Activated CD4-positive, alpha-beta T cell treated with anti-CD3 and anti-CD28 coated beads, Interleukin-2, amount 50 U/mL, for 48 hours (primary cell): ENCODE measurements at regions not wholly inside any gene's neighbourhood (a gene's known extent, or its start where the extent isn't known, plus 50 kb on each side); places are given as distances from the start of the nearest gene placed in this dataset.

Source experiments
- DNase-seq, 2 experiments: peaks; one replicate each; pipeline ENCODE4 v3.0.0-alpha.2; 2020

DNA sequence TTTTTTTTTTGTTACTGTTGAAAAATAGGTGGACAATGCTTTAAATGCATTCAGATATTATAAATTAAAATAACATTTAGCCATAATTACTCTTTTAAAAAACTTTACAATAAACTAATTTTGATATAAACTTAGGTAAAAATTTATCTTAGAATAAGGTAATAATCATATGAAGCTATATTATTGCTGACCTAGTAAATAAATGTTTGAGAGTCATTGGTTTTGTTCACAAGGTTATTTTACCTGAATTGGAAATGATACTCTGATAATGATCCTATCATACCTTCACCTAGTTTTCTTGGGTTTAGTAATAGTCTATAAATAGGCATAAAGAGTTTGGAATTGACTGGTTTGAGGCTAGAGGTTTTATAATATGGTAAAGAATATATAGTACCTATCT, 1076.4 kb upstream of the CDH6 start:
- DNase-seq: no peak

DNA sequence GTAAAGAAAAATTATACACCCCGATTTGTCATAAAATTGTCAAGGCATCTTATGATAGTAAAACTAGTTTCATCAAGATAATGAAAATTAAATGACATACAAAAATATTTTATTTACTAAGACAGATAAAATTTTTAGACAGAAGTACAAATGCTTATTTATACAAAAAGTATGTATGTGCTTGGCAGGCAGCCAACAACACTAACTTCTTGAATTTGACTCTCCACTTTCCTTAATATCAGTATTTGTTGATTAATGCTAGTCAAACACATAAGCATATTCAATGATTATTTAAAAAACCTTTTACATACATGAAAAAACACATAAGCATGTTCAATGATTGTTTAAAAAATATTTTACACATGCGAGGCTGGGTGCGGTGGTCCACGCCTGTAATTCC, 1079.9 kb upstream of the CDH6 start:
- DNase-seq: no peak

DNA sequence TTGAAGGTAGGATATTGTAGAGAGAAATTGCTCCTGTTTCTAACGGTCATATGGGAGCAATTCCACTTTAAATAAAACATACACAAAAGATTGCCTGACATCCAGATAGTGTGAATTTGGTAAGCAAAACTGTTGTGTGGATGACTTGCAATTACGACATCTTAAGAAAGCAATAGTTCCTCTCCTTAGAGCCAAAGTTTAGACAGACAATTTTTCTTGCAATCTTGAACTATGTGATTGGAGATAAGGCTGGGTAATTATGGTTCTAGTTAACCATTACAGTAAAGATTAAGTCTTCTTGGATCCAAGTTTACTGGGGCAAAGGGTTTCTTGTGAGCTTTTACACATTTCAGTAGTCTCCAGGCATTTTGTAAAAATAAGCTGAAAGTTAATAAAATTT, 1080.6 kb upstream of the CDH6 start:
- DNase-seq: no peak

DNA sequence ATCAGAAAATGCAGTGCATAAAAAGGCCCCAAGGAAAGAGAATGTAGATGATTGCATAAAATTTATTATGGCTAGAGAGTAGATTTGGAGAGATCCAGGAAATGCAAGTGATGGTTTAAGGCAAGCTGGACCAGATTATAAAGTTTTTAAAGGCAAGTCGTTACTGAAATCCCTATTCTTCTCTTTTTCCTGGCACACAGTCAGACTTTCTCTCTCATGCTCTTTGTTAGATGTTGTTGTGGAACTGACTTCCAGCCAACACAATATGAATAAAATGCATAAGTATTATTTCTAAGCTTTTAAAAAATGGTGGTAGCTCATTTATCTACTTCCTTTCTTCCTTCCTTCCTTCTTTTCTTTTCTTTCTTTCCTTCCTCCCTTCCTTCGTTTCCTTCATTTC, 1085.4 kb upstream of the CDH6 start:
- DNase-seq: no peak

DNA sequence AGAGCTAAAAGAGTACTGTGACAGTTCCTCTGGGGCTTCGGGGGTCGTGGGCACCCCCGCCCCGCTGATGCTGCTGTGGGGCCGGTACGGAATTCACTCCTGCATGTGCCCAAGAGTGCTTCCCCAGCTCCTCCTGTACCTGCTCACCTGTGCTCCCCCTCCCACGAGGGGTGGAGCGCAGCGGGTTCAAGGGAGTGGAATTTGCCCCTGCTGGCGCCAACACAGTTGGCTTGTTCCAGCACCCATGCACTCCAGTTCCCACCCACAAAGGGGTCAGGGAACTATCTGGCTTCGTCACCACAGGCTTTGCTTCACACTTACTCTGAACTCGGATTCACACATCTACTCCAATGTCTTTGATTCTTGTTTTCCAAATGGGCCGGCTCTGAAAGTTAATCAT, 1086.9 kb upstream of the CDH6 start:
- no peak for DNase-seq

DNA sequence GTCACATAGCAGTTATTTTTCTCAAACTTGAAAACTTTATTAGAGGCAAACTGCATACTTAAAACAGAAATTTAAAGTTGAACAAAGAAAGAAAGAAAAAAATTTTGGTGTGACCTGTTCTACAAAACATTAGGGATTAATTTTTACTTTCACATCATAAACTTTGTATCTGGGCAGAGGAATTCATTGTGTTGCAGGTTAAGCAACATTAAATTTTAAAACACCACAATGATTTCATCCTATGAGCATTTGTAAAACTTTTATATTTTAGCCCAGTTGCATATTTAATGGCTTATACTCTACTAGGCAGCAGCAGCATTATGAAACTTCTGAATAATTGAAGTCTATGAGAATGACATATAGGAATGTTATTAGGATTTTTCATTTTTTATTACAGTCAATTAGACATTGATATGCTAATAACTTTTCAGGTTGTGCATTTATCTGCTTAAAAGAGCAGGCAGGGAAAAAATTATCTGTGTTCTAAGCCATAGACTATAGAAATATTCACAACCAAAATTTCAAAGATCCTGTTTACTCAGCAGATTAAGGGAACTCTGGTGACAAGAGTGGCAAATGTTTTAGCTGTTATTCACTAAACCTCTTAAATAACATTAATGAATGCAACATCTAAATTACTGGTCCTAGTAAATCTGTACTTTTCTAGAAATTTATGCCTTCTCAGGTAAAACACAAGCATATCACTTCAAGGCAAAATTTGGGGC, 1088.5 kb upstream of the CDH6 start:
- no peak for DNase-seq

DNA sequence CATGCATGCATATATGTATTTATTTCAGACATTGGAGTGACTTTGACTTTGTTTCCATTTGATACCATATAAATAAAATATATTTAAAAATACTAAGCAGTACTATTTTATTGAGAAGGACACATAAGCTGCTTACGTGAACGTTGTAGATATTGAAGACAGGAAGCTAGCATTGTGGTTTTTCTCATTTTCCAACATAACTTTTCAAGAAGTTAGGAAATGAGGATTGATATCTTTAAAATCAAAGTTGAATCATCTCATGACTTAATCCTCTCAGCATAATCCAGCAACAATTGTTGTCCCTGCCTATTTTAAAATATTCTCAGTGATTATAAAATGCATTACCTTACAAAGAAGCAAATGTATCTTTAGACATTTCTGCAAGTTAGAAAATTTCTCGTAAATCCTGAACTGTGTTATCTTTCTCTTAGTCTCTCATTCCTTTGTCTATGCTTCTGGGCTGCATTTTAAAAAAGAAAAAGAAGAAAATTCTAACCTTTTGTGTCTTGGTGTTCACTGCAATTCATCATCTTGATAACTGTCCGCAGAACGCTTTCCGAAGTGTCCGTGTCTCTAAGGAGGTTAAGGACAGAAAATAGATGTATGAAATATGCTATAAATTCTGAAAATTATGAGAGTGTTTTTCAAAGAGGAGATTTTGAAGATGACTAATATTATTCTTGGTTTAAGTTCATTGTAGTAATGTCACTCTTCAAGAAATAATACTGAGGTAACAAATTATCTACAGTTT, 1089.9 kb upstream of the CDH6 start:
- DNase-seq: no peak

DNA sequence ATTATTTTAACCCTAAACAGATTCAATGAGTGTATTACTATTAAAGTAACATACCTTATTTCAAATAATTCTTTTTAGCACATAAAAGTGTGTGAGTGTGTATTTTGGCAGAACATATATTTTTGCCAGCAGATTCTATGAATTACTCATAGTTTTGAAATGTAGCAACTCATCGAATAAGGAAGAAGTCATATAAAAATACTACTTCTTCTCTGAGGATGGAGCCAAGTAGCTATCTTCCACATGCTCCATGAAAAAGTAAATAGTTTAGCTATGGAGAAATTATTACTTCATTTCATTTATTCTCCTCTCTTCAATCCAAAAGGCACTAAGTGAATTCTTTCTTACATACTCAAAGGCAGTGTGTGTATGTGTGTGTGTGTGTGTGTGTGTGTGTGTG, 1090.4 kb upstream of the CDH6 start:
- DNase-seq: no peak

DNA sequence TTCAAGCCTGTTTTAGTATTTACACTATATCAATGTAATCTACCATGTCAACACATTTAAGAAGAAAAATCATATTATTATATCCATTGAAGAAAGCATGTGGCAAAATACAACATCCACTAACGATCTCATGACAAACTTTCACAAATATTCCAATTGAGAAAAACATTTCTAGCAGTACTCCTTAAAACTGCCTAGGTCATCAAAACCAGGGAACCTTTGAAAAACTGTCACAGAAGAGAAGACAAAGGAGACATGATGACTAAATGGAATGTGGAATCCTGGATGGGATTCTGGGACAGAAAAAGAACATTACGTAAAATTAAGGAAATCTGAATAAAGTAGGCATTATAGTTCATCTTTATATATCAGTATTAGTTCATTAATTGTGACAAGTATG, 1091.3 kb upstream of the CDH6 start:
- DNase-seq: no peak

DNA sequence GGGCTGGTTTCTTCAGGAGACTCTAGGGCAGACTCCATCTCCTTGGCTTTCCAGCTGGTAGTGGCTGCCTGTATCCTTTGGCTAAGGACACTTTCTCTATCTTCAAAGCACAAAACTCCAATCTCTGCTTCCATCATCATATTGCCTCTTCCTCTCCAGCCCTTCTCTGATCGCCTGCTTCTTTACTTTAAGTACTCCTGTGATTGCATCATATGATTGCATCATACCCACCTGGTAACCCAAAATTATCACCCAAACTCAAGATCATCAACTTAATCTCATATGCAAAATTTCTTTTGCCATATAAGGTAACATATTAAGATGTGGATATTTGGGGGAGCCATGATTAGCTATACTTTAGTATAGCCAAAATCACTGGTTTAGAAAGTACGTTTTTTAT, 1092.6 kb upstream of the CDH6 start:
- no peak for DNase-seq

DNA sequence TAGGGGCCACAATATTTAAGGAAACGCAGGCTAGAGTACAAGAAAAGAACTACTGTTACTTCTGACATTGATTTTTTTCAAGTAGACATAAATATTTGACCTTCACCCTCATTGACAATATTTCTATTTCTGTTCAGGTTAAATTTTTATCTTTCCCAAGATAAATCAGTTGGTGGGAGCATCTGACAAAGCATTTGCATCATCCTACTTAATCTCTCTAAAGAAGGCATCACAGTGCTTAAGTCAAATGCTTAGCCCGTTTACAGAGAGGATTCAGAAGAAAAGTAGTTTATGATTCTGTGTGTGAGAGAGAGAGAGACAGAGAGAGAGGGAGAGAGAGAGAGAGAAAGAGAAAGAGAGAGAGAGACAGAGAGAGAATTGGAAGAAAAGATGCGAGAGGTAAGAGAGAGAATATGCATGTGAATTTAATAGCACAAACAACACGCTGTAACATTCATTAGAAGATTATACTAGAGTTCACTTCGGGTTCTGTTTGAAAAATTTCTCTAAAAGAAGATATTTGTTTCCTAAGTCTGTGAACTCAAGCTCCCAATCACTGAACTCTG, 1093.3 kb upstream of the CDH6 start:
- no peak for DNase-seq

DNA sequence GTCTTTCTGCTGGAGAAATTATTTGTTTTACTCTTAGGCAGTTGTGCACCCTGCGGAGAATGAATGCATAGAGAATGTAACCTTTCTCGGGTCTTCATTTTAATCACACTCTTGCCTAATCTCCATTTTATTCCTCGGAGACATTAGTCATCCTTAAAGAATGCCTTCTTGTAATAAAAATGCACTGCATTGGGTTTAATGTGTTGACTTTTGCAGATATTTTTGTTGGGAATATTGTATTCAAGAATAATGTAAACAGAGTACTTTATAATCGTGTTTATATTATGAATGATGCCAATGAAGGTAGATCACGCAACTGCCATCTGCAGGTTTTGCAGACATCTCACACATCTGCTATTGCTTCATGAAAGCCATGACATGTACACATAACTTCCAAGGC, 1093.9 kb upstream of the CDH6 start:
- DNase-seq: no peak

DNA sequence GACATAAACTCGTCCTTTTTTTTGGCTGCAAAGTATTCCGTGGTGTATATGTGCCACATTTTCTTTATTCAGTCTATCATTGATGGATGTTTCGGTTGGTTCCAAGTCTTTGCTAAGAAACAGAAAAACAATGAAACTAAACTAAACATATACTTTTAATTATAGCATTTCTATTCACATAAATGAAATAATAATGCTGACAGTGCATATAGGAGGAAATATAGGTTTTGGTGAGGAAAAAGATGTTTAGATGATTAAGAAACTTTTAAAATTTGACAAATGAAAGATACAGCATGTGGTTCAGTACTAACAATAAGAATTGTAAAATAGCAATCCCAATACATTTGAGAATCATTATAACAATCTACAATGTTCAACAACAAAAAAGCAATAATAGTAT, 1094.5 kb upstream of the CDH6 start:
- DNase-seq: no peak

DNA sequence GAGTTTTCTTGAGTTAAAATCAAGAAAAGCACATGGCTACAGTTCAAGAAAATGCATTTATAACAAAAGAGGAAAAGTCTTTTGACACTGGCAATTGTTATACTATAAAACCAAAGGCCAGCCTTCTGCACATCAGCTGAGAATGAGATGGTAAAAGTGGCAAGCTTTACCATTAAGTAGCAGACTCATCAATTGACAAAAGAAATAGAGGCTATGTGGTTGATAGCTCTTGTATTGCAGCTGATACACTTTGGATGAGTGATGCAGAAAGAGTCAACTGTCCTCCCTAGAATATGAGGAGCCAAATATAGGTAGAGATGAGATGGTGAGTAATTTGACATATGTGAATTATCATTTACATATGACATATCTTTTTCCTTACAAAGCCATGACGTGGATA, 1100.9 kb upstream of the CDH6 start:
- no peak for DNase-seq

DNA sequence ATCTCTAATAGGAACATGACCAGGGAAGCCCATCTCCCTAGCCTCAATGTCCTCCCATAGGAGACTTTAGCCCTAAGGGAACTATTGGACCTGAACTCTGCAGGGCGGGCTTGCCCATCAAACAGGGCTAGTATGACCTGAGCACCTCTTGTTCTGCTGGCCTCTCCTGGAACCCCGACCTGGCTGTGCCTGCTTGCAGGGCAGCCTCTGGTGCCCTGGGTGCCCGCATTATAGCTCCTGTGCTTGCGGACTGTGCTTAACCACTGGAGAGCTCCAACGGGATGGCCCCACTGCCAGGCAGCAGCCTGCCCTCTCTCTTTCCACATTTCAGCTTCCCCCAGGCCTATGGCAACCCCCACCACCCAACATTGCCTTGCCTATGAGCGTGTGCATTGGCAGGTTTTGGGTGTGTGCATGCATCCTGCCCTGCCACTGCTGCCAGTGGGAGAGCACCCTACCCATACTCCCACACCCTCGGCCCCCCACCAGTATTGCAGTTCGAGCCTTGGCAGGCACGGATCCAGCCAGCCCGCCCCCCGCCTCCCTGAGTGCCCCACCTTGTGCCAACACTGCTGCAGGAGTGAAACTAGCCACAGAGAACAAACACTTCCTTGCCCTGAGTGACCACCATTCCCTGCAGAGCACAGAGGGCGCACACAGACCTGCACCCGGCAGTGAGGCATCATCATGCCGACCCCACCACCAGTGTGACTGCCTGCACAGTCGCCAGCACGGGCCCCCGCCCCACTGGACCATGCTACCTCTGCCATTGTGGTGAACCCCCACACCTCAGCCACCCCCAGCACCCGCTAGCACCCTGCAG, 1123.8 kb upstream of the CDH6 start:
- no peak for DNase-seq

DNA sequence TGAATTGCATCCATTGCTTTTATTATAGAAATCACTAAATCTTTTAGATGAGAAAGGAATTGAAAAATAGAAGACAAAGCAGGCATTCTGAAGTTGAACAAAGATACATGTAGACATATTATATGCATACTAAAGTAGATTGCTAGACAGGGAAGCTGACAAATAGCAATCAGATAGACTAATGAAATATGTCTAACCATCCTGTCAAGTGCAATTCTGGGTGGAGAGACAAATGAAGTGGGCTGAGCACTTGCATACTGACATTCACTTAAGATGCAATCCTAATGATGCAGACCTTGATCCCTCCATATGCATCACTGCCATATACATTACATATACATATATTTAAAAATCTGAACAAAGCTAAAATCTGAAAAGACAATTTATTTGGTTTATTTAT, 1130.0 kb upstream of the CDH6 start:
- no peak for DNase-seq

DNA sequence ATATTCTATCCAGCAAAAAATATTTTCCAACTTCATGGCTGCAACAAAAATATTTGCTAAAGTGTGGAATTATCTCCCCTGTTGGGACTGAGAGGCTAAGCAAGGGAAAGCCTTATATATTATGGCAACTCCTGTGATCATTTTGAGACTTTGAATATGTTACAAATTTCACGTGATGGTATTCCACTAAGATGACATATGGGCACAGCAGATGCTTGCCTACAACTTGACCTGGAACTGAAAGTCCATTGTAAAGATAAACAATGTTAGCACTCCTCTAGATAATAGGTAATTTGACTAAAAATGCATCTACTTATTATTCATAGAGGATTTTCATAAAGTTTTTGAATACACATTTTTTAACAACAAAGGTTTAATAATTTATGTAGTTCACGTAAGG, 1141.5 kb upstream of the CDH6 start:
- DNase-seq: no peak

DNA sequence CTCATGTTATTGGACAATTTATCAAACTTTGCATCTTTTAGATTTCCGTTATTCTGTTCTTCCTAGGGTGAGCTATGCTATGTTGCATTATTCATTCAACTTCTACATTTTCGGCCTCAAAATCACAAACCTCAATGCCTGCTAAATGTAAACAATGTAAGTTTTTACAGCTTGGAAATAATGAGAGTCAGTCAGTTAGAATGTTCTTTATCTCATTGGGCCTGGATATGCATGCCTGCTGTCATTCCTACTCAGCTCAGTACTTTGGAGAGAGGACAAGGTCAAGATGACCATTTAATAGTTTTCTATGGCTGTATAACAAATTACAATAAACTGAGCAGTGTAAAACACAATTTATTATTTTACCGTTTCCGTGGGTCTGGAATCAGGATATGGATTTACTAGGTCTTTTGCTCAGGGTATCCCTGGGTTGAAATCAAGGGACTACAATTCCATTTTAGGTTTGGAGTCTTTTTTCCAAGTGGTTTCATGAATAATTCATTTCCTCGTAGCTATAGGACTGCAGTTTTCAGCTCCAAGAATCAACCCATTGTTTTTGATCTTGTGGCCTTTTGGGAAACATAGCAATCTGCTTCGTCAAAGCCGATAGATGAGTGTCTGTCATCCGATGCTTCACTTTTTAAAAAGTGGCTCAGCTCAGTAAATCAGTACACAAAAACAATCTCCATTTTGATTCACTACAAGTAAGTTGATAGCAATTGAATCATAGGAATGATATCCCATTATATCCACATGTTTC, 1143.2 kb upstream of the CDH6 start:
- DNase-seq: no peak

DNA sequence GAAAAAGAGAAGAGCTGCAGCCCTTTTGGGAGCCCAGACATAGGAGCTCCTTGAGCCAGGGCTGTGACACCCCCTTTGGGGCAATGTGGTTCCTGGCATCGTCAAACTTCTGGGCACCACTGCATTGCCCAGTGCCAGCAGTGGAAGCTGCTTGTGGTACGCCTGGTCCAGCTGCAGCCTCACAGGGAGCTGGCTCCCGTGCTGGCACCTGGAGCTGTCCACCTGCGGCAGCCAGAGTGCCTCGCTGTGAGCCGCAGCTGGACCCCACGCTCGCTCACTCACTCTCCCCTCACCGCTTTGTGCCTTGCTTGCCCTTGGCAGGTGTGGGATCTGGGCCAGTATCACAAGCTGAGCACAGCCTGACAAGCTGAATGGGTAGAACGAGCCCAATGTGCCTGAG, 1150.8 kb upstream of the CDH6 start:
- no peak for DNase-seq

DNA sequence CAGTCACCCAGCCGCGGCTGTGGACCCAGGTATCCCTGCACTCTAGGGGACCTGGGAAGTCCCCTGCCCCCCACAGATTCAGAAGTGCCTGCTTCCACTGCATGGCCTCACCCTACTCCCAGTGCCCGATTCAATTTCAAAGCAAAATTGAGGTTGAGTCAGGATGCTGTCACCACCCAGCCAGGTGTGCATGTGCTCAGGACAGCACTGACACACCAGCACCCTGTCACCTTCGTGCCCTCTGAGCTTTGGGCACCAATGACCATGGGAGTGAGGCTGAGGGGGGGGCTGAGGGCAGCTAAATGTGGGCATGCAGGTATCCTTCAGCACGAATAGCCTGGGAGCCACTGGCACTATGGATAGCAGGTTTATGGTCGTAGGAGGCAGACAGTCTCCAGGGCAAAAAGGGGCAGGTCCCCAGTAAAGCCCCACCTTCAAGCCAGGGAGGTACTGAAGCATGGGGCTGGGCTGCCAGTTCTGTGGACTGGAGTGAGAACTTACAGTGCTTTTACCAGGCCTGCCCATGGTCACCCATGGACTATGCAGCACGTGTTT, 1151.6 kb upstream of the CDH6 start:
- no peak for DNase-seq

DNA sequence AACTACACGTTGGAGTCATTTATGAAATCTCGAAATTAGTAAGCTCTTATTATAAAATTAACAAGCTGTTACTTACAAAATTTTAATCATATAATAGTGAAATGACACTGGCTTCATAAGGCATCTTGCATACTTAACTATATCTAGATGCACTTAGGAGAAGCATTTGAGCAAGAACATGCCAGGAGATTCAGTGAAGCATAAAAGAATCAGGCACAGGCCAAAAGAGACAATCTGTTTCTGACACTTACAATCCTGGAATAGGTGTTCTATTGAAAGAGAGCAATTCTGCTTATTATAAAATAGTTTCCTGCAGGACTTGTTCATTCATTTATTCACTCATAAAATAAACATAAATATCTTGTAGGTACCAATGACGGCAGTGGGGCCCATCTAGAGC, 1152.2 kb upstream of the CDH6 start:
- DNase-seq: no peak

DNA sequence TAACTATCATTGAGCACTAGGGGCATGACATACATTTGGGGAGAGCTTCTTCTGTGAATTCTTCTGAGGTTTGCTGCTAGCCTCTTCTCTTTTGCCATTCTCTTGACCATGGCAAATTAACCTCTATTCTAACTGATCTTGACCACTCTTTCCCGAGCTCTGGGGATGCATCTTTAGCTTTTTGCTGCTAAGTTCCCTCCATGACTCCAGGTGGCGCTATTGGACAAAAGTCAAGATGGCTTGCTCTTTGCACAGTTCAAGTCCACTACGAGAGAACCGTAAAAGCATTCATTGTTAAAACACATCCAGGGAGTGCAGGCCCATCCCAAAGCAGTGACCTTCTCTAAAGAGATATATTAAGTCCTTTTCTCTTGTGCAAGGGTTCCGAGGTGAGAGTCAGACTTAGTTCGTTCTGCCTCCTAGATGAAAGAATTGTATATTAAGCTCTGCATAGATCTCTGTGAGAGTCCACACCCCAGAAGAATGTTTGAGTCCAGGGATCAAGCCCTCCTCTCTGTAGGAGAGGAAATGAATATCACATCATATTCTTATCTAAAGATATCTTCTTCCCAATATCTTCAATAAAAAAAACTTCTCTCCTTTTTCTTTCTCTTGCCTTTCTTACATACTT, 1152.9 kb upstream of the CDH6 start:
- DNase-seq: peak; percentile 1 to 11
